OCI-LY7 (cell line): ENCODE measurements at regions not wholly inside any gene's neighbourhood (a gene's known extent, or its start where the extent isn't known, plus 50 kb on each side); places are given as distances from the start of the nearest gene placed in this dataset.

Experiments used
- CTCF ChIP-seq: fragments of 200-600 bp; sonication (generic); conservative IDR thresholded peaks from 2 replicates; pipeline ENCODE4 v1.5.1; 2014; ENCODE audit warnings: mild to moderate bottlenecking, antibody characterized with exemption, low read length, moderate library complexity, mixed read lengths
- EZH2phosphoT487 ChIP-seq: fragments of 200-600 bp; sonication (generic); IDR thresholded peaks from 2 replicates; pipeline ENCODE4 v1.6.1; 2018; ENCODE audit warnings: low read depth, borderline replicate concordance, mild to moderate bottlenecking, mixed run types, antibody characterized with exemption, low read length, moderate library complexity, mixed read lengths

GRCh38 chr21:28828021-28828420, 164.7 kb downstream of the LTN1 start:
- TF ChIP-seq CTCF: no peak
- no peak for TF ChIP-seq EZH2phosphoT487
